ENCODE measurements at regions not wholly inside any gene's neighbourhood (a gene's known extent, or its start where the extent isn't known, plus 50 kb on each side); places are given as distances from the start of the nearest gene placed in this dataset.

GRCh38 chr11:19404787-19405186, 164.0 kb upstream of the E2F8 start:
- no peak for DNase-seq (ENCODE audit: low read depth)

- no peak for DNase-seq (ENCODE audit: low read depth)
Measured at GRCh38 chr11:19403196-19403895, 162.6 kb upstream of the E2F8 start.

GRCh38 chr11:19400296-19400695, 159.6 kb upstream of the E2F8 start:
- DNase-seq (ENCODE audit: low read depth) = no peak

GRCh38 chr11:19398772-19399527, 158.2 kb upstream of the E2F8 start:
- DNase-seq (ENCODE audit: low read depth) = peak; percentile 93

GRCh38 chr11:19398273-19398672, 157.5 kb upstream of the E2F8 start:
- DNase-seq (ENCODE audit: low read depth) = peak; percentile 32

GRCh38 chr11:19395050-19395449, 154.3 kb upstream of the E2F8 start:
- no peak for DNase-seq (ENCODE audit: low read depth)

GRCh38 chr11:19394525-19395016, 153.8 kb upstream of the E2F8 start:
- no peak for DNase-seq (ENCODE audit: low read depth)

GRCh38 chr11:19393941-19394340, 153.2 kb upstream of the E2F8 start:
- DNase-seq (ENCODE audit: low read depth) = peak; percentile 42

- no peak for DNase-seq (ENCODE audit: low read depth)
Measured at GRCh38 chr11:19392847-19393518, 152.2 kb upstream of the E2F8 start.

GRCh38 chr11:19392321-19392720, 151.6 kb upstream of the E2F8 start:
- DNase-seq (ENCODE audit: low read depth) = no peak

GRCh38 chr11:19391652-19392051, 150.9 kb upstream of the E2F8 start:
- no peak for DNase-seq (ENCODE audit: low read depth)

GRCh38 chr11:19391026-19391425, 150.3 kb upstream of the E2F8 start:
- no peak for DNase-seq (ENCODE audit: low read depth)

GRCh38 chr11:19389787-19390303, 149.1 kb upstream of the E2F8 start:
- peak; percentile 54 for DNase-seq (ENCODE audit: low read depth)

GRCh38 chr11:19382131-19382611, 141.4 kb upstream of the E2F8 start:
- DNase-seq (ENCODE audit: low read depth) = no peak

GRCh38 chr11:19380375-19380774, 139.6 kb upstream of the E2F8 start:
- peak; percentile 95 for DNase-seq (ENCODE audit: low read depth)

- no peak for DNase-seq (ENCODE audit: low read depth)
Measured at GRCh38 chr11:19379465-19379864, 138.7 kb upstream of the E2F8 start.

GRCh38 chr11:19378814-19379213, 138.1 kb upstream of the E2F8 start:
- no peak for DNase-seq (ENCODE audit: low read depth)

GRCh38 chr11:19377881-19378280, 137.1 kb upstream of the E2F8 start:
- DNase-seq (ENCODE audit: low read depth) = no peak

- no peak for DNase-seq (ENCODE audit: low read depth)
Measured at GRCh38 chr11:19375440-19375839, 134.7 kb upstream of the E2F8 start.

- DNase-seq (ENCODE audit: low read depth) = peak; percentile 99
Measured at GRCh38 chr11:19374151-19374569, 133.4 kb upstream of the E2F8 start.

- DNase-seq (ENCODE audit: low read depth) = no peak
Measured at GRCh38 chr11:19372381-19372780, 131.6 kb upstream of the E2F8 start.
